HG02763 (cell line): ENCODE measurements at regions not wholly inside any gene's neighbourhood (a gene's known extent, or its start where the extent isn't known, plus 50 kb on each side); places are given as distances from the start of the nearest gene placed in this dataset.
"Not testable (repeated sequence)": the region's sequence is repeated elsewhere in the genome, so short reads cannot be mapped to it uniquely, and the experiment has no call there.

Experiments used
- ATAC-seq: cut with Tn5 transposase; IDR thresholded peaks from one replicate; pipeline ENCODE4 v1.9.1; 2021; ENCODE audit warnings: mild to moderate bottlenecking, moderate library complexity; ENCODE audit not compliant: unreplicated experiment

- no peak for ATAC-seq
These were observed 333.9 kb downstream of the SH2D1A start for GRCh38 chrX:124680287-124680686.

DNA sequence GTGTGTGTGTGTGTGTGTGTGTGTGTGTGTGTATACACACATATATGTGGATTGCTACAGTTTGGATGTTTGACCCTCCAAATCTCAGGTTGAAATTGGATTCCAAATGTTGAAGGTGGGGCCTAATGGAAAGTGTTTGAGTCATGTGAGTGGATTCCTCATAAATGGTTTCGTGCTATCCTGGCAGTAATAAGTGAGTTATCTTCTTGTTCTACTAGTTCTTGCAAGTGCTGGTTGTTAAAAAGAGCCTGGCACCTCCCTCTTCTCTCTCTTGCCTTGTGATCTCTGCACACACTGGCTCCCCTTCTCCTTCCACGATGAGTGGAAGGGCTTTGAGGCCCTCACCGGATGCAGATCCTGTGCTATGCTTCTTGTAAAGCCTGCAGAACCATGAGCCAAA is 344.1 kb downstream of the SH2D1A start:
- no peak for ATAC-seq

DNA sequence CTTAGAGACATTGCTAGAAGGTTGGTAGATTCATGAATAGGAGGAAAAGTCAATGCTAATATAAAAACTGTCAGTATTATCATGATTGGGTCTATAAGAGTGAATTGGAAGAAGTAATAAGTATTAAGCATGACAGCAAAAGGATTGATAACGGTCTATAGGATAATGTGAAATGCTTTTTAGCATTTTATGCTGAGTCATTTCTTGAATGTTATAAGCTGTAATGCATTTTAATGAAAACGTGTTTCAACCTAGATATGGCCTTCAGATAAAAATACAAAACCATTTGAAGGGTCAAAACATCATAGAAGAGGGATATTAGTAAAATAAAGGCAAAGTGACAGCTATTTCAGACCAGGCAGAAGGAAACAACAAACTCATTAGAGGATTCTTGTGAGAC is 353.5 kb downstream of the SH2D1A start:
- ATAC-seq: no peak

GRCh38 chrX:124717537-124717936 is 371.2 kb downstream of the SH2D1A start:
- no peak for ATAC-seq

- ATAC-seq: no peak
These were observed 372.7 kb downstream of the SH2D1A start for GRCh38 chrX:124719060-124719459.

GRCh38 chrX:124720532-124720931 is 374.2 kb downstream of the SH2D1A start:
- no peak for ATAC-seq

GRCh38 chrX:124725502-124725901 is 379.1 kb downstream of the SH2D1A start:
- no peak for ATAC-seq

DNA sequence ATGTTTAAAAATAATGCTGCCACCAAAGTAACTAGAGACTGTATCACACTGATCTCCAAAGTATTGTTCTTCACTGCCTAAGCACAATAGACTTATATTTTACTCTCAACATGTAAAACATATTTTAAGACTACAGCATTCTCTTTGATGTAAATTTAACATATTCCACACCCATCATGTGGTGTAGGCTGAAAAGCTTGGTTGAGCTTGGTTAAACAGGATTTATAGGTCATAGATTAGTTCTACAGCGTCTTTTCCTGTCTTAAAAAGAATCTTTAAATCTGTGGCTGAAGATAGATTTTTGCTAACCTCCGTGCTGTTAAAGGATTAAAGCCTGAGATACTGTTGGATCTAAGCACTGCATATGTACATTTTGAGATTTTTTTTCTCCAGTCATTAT is 379.9 kb downstream of the SH2D1A start:
- no peak for ATAC-seq

DNA sequence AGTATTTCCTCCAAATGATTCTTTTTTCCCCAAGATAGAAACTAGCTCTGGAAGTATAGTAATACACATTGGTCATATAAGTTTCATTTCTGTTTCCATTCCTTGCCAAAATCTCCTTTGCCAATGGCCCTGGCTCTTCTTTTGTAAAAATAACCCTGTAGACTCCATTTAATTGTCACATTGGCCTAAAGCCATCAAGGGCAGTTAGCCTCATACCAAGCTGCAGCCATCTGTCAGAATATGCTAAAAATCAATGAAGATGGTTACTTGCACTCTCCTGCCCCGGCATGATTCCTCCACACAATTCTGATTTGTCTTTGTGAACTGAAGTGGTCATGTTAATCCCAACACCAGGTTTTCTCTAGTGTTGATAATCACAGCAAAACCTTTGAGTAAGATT is 380.5 kb downstream of the SH2D1A start:
- ATAC-seq: no peak

DNA sequence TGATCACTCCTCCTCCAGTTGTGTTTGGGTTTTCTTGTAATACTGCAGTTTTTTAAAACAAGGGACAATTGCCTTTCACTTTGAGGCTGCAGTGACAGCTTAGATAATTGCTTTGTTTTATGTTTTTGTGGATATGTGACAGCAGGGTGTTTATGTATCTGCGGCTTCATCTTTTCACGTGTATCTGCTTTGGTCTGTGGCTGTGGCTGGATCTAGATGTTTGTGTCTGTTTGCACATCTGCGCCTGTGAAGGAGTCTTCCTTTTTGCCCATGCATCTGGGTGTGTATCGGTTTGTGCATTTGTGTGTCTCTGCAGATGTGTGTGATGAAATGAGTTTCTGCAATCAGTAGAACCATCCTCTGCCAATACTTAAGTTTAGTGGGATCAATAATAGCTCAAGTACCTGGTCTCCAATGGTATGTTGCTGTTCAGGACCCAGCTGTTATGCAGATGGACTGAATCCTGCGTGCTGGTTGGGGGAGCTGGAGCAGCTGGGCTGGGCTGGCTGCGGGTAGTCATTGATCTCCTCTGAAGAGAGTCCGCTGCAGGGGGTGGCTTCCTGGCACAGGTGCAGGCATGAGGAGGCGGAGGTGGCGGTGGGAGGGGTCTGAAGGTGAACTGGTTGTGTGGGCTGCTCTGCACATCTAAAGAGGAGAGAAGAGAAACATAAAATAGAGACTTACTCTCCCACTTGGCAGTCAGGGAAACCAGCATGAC is 390.3 kb downstream of the SH2D1A start:
- no peak for ATAC-seq

GRCh38 chrX:124737771-124738170 is 391.4 kb downstream of the SH2D1A start:
- no peak for ATAC-seq

- no peak for ATAC-seq
These were observed 400.9 kb downstream of the SH2D1A start for GRCh38 chrX:124747295-124747694.

GRCh38 chrX:124764354-124764753 is 418.0 kb downstream of the SH2D1A start:
- ATAC-seq: no peak

DNA sequence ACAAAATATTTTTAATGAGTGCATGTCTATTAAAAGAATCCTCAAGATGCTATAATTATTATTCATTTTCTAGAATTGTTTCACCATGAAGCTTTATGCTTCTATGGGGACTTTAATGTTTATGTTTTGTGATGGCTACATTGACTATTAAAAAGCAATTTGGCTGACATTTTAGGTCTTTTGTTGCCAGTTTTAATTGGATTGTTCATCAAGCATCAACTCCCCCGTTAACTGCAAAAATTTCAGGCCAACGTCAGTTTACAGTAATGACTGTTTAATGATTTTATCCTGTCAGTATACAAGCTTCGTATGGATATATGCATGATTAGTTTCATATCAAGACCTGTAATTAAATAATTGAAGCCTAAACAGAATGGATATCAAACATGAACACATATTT is 422.8 kb downstream of the SH2D1A start:
- ATAC-seq: no peak

GRCh38 chrX:124771292-124771691 is 424.9 kb downstream of the SH2D1A start:
- ATAC-seq: no peak

- ATAC-seq: not testable (repeated sequence)
These were observed 441.9 kb downstream of the SH2D1A start for GRCh38 chrX:124788253-124788652.

GRCh38 chrX:124789874-124790273 is 443.5 kb downstream of the SH2D1A start:
- not testable (repeated sequence) for ATAC-seq

GRCh38 chrX:124791492-124792095 is 445.2 kb downstream of the SH2D1A start:
- ATAC-seq: no peak

DNA sequence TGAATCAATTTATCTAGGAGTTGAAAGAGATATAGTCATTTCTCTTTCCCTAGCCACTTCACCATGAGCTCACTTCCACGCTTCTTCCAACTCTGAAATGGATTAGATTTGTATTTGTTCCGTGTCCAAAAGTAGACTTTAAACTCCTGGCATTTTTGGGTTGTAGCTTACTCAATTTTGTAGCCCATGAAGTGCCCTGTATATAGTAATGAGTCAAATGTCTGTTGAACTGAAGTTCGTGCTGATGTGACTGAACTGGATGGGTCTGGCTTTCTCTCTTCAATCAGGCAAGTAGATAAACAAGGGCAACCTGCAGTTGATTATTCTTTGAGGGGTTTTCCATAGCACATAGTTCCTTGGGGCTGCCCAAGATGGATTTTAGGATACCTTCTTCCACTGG is 450.6 kb downstream of the SH2D1A start:
- ATAC-seq: no peak

DNA sequence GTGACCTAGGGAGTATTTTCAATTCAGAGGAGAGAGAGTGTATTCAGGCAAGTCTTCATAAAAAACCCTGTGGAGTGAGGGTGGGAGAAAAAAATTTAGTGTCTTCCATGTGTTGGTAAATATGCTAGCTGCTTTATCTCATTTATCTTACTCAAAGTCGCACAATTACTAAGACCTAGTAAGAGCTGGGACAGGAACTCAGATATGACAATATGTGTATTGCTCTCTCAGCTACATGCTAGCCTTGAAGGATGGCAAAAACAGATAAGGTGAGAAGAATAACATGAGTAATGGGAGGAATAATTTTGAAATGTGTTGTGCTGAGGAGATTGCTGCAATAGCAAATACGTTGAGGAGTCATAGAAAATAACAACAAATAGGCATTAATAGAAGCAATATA is 458.6 kb downstream of the SH2D1A start:
- no peak for ATAC-seq

DNA sequence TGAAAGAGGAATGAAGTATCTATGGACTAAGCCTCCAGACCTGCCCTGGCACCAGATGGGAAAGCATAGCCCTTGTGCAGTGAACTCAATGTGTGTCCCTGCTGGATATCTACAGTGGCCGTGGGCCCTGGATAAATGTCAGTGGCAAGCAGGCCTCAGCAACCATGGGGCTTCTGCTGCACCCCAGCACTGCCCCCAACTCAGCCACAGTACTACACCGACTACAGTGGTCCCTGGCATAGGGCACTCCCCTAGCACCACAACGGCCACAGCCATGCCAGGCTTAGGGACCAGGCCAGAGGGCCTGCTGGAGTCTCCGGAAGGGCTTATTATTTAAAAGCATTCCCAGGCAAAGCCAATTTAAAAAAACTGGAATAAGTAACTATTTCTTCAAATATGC is 459.1 kb downstream of the SH2D1A start:
- no peak for ATAC-seq

GRCh38 chrX:124814106-124814505 is 467.7 kb downstream of the SH2D1A start:
- no peak for ATAC-seq

DNA sequence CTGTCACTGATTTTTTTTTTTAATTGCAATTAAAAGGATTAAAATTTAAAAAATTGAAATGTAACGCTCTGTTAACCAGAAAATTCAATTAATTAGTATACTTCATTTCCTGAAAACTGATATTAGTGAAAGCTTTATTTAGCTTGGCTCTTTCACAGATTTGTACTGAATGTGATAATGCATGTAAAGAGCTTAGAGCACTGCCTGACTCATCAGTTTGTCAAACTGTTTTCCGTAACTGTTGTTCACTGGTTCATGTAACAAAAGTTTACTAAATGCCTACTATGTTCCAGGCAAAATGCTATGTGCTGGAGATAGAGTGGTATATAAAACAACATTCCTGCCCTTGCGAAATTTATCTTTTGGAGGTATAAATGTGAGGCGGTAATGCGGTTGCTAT is 471.7 kb downstream of the SH2D1A start:
- no peak for ATAC-seq
